Colon (tissue), 2 donors: ENCODE measurements at regions not wholly inside any gene's neighbourhood (a gene's known extent, or its start where the extent isn't known, plus 50 kb on each side); places are given as distances from the start of the nearest gene placed in this dataset.

Experiments used
- FAIRE-seq: peaks from 2 replicates; lab custom pipeline; 2012; peaks lifted over from hg19 to GRCh38; lab: Jason Lieb, UNC
- donor health status: control.
- donor health status: control.

GRCh38 chr15:31473385-31474058 is 146.9 kb downstream of the KLF13 start:
- FAIRE-seq: no peak

GRCh38 chr15:31474059-31474868 is 147.6 kb downstream of the KLF13 start:
- FAIRE-seq: no peak

GRCh38 chr15:31476236-31476810 is 149.7 kb downstream of the KLF13 start:
- FAIRE-seq: no peak

- no peak for FAIRE-seq
Measured at GRCh38 chr15:31476866-31477265, 150.2 kb downstream of the KLF13 start.

GRCh38 chr15:31477301-31477700 is 150.7 kb downstream of the KLF13 start:
- FAIRE-seq: no peak

- FAIRE-seq: no peak
Measured at GRCh38 chr15:31477851-31478701, 151.4 kb downstream of the KLF13 start.

GRCh38 chr15:31478702-31479221 is 152.1 kb downstream of the KLF13 start:
- FAIRE-seq: no peak

GRCh38 chr15:31480356-31481025 is 153.9 kb downstream of the KLF13 start:
- FAIRE-seq: no peak

- no peak for FAIRE-seq
Measured at GRCh38 chr15:31481142-31481541, 154.5 kb downstream of the KLF13 start.

GRCh38 chr15:31482122-31482922 is 155.7 kb downstream of the KLF13 start:
- no peak for FAIRE-seq

- no peak for FAIRE-seq
Measured at GRCh38 chr15:31483053-31483985, 156.7 kb downstream of the KLF13 start.

- FAIRE-seq: no peak
Measured at GRCh38 chr15:31483986-31484951, 157.6 kb downstream of the KLF13 start.

- no peak for FAIRE-seq
Measured at GRCh38 chr15:31484986-31485385, 158.4 kb downstream of the KLF13 start.

GRCh38 chr15:31485431-31485830 is 158.8 kb downstream of the KLF13 start:
- no peak for FAIRE-seq

GRCh38 chr15:31485911-31486461 is 159.4 kb downstream of the KLF13 start:
- FAIRE-seq: no peak

- no peak for FAIRE-seq
Measured at GRCh38 chr15:31486506-31486905, 159.9 kb downstream of the KLF13 start.

GRCh38 chr15:31486906-31487695 is 160.5 kb downstream of the KLF13 start:
- FAIRE-seq: no peak
